GM12892 (cell line): ENCODE measurements at regions not wholly inside any gene's neighbourhood (a gene's known extent, or its start where the extent isn't known, plus 50 kb on each side); places are given as distances from the start of the nearest gene placed in this dataset.
A peak's percentile ranks its signal among the peaks of the same experiment; 100 is the strongest.

Experiments
- DNase-seq: peaks from one replicate; pipeline ENCODE4 v3.0.0; 2011; ENCODE audit not compliant: insufficient read length
- FAIRE-seq: peaks from 2 replicates; lab custom pipeline; 2011; peaks lifted over from hg19 to GRCh38; lab: Jason Lieb, UNC
- POLR2A ChIP-seq: IDR thresholded peaks from 2 replicates; pipeline ENCODE4 v1.6.1; 2011; ENCODE audit warnings: low read depth, low read length, control low read depth
- POLR2AphosphoS5 ChIP-seq: IDR thresholded peaks from 2 replicates; pipeline ENCODE4 v1.6.1; 2011; ENCODE audit warnings: low read depth, low read length, control low read depth
- TAF1 ChIP-seq: IDR thresholded peaks from 2 replicates; pipeline ENCODE4 v1.6.1; 2011; ENCODE audit warnings: low read depth, mild to moderate bottlenecking, control low read depth, low read length, borderline replicate concordance

- no peak for TF ChIP-seq TAF1
- no peak for TF ChIP-seq POLR2AphosphoS5
- TF ChIP-seq POLR2A: no peak
- FAIRE-seq: no peak
- no peak for DNase-seq
Measured at GRCh38 chr12:87870061-87870460, 159.1 kb downstream of the C12orf50 start.

DNA sequence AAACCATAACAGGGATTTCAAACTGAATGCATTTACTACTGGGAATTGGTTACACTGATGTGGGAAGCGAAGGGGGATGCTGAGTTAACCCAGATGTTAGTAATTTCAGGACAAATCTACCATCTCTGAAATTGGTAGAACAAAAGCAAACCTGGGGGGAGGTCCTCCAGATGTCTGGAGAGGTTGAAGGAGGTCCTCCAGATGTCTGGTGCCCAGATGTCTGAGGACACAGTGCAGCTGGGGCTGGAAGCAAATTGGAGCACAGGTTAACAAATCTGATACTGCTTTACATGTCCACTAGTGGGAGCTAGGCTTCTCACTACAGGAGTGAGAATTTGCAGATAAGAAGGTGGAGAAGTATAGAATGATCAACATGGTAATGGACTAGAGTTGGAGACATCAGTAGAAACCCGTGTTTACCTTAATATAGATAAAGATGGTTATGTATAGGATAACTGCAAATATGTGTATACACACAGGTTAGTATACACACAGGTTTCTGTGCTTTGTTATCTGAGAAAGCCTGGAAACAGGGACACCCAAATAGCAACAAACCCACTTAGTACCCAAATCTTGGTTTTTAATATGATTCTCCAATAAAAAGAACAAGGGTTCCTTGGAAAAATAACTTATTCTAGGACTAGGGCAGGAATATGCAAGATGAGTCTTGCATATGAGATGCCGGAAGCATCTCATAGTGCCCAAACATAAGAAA, 162.5 kb downstream of the C12orf50 start:
- TF ChIP-seq POLR2AphosphoS5 (no peak), TAF1 (no peak), POLR2A (no peak)
- FAIRE-seq (peak; percentile 21), DNase-seq (no peak)

DNA sequence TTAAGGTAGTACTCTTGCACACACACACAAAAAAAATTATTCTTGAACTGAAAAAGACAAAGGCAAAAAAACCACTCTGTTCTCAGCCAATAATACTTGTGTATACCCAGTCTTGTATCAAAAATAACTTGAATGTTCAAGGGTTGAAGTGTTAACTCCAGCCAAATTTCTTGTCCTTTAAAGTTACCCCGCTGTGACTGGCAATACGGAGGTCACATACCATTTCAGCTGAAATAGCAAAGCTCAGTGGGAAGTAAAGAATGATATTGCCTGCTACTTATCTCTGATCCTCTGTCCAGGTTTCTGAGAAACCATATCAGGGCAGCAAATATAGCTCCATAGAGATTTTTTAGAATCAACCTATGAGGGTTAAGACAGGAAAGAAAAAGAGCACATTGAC, 167.4 kb downstream of the C12orf50 start:
- DNase-seq (no peak), FAIRE-seq (no peak)
- no peak for TF ChIP-seq POLR2A
- TF ChIP-seq POLR2AphosphoS5: no peak
- no peak for TF ChIP-seq TAF1

DNA sequence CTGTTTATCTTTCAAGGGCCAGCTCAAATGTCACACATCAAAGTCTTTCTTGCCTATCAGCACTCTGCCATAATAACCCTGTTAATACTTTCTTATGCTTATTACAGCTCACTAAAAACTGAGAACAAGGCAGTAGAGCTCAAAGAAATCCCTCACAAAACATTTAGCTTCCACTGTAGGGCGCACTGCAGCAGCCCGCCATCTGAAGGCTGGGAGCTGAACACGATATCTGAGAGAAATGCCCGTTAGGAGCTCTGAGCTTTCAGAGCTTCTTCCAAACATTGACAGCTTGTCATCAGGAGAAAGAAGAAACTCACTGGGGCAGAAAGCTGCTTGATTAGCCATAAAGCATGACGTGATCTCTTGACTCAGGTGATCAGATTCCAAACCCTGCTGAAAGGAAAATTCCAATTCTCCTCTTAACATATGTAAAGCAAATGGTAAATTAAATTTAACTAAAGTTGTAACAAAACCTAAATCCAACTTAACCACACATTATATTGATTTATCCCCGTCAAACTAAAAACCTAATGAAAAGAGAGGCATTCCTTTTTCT, 175.7 kb downstream of the C12orf50 start:
- DNase-seq (no peak), FAIRE-seq (no peak)
- TF ChIP-seq POLR2AphosphoS5 (no peak), POLR2A (no peak), TAF1 (no peak)

GRCh38 chr12:87849074-87849473, 180.1 kb downstream of the C12orf50 start:
- TF ChIP-seq POLR2A: no peak
- TF ChIP-seq TAF1: no peak
- TF ChIP-seq POLR2AphosphoS5: no peak
- DNase-seq (no peak), FAIRE-seq (no peak)

DNA sequence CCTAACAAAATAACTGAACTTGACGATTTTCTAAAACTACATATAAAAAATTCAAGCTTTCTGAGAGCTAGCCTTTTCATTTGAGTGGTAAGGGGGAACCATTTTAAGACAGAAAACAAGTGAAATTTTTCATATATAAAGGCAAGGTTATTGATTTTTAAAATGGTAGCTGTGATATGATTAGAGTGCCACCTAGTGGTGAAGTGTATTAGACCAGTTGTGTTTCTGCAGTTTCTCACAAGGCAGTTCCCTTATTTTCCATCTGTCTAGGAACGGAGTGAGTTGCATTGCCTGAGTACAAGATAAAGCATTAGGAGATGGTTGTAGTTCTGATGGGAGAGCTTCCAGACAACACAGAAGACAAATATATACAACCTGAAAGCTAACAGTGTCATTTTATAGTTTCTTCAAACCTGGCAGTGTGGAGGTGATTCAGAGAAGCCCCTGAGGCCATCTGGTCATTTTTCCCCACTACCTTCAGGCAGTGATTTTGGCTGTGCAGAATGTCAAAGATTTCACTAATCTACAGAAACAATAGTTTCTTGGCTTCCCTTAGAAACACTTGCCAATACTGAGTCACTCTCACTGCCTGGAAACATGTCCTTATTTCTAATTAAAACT, 180.8 kb downstream of the C12orf50 start:
- DNase-seq (no peak), FAIRE-seq (peak; percentile 56)
- TF ChIP-seq TAF1 (no peak), POLR2A (no peak), POLR2AphosphoS5 (no peak)

DNA sequence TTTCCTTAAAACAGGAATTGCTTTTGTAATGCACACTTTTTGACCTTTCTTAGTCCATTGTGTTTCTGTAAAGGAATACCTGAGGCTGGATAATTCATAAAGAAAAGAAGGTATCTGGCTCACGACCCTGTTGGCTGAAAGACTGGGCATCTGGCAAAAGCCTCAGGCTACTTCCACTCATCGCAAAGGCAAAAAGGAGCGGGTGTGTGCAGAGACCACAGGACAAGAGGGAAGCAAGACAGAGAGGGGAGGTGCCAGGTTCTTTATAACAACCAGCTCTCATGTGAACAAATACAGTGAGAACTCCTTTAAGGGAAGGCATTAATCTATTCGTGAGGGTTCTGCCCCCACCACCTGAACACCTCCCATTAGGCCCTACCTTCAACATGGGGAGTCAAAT, 182.1 kb downstream of the C12orf50 start:
- TF ChIP-seq POLR2AphosphoS5: no peak
- TF ChIP-seq TAF1: no peak
- no peak for TF ChIP-seq POLR2A
- no peak for DNase-seq
- FAIRE-seq: no peak

- DNase-seq: no peak
- TF ChIP-seq POLR2AphosphoS5 (no peak), TAF1 (no peak), POLR2A (no peak)
- no peak for FAIRE-seq
Measured at GRCh38 chr12:87846045-87846444, 183.2 kb downstream of the C12orf50 start.

GRCh38 chr12:87841935-87842334, 187.3 kb downstream of the C12orf50 start:
- FAIRE-seq: no peak
- DNase-seq: no peak
- TF ChIP-seq POLR2AphosphoS5 (no peak), TAF1 (no peak)

DNA sequence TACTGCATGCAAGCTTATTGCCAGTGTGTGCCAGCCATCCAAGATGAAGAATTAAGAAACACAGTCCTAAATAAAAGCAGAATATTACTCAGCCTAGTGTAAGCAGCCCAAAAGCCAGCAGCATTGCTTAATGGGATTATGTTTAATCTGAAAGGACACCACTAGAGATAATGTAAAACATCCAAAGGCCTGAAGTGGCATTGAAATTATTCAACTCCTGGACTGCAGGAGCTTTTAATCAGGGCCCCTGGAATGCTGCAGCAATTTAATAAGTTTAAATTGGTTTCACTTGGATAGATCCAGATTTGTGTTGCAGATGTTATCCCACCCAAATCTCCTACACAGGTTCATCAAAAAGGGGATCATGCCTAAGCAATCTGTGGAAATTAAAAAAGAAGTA, 193.0 kb downstream of the C12orf50 start:
- no peak for FAIRE-seq
- no peak for DNase-seq
- TF ChIP-seq TAF1: no peak
- TF ChIP-seq POLR2A: no peak
- TF ChIP-seq POLR2AphosphoS5: no peak

- no peak for DNase-seq
- TF ChIP-seq POLR2A (no peak), POLR2AphosphoS5 (no peak), TAF1 (no peak)
- FAIRE-seq: no peak
Measured at GRCh38 chr12:87828382-87828973, 200.7 kb downstream of the C12orf50 start.

GRCh38 chr12:87827638-87828264, 201.4 kb downstream of the C12orf50 start:
- FAIRE-seq (no peak), DNase-seq (no peak)
- TF ChIP-seq TAF1 (no peak), POLR2AphosphoS5 (no peak), POLR2A (no peak)

- DNase-seq (no peak), FAIRE-seq (no peak)
- TF ChIP-seq TAF1 (no peak), POLR2AphosphoS5 (no peak), POLR2A (no peak)
Measured at GRCh38 chr12:87822923-87823322, 206.3 kb downstream of the C12orf50 start.
